GM10248 (cell line): ENCODE measurements at regions not wholly inside any gene's neighbourhood (a gene's known extent, or its start where the extent isn't known, plus 50 kb on each side); places are given as distances from the start of the nearest gene placed in this dataset.

Source experiments
- CTCF ChIA-PET: fragments of 300-600 bp; sonication (Branson Sonifier 250); formaldehyde crosslinking; extraction: SDS; loops from one replicate; lab custom pipeline; 2021; ENCODE audit warnings: antibody characterized with exemption; lab: Yijun Ruan, JAX
- POLR2A ChIA-PET: fragments of 350-650 bp; sonication (Branson Sonifier 250); formaldehyde crosslinking; extraction: SDS; loops from one replicate; lab custom pipeline; 2020; ENCODE audit warnings: antibody characterized with exemption; lab: Yijun Ruan, JAX
- DNase-seq: peaks from one replicate; pipeline ENCODE4 v3.0.0; 2012; ENCODE audit errors: extremely low spot score
- CTCF ChIP-seq: IDR thresholded peaks from 2 replicates; pipeline ENCODE4 v1.5.1; 2012; ENCODE audit warnings: mild to moderate bottlenecking, low read depth; ENCODE audit errors: extremely low read depth, missing control alignments, control extremely low read depth

GRCh38 chr22:48394787-48395186 lies 1432.9 kb downstream of the BRD1 start:
- POLR2A ChIA-PET, result no interaction called here
- CTCF ChIA-PET, result no interaction called here
- DNase-seq, result no peak
- TF ChIP-seq CTCF, result no peak

- CTCF ChIA-PET, result no interaction called here
These were observed 1433.8 kb downstream of the BRD1 start for GRCh38 chr22:48393885-48394284.

GRCh38 chr22:48393041-48393370 lies 1434.7 kb downstream of the BRD1 start:
- ChIA-PET POLR2A (no interaction called here), CTCF (no interaction called here)
- TF ChIP-seq CTCF, result no peak
- DNase-seq, result no peak

More at GRCh38 chr22:48393885-48394284, 1433.8 kb downstream of the BRD1 start:
- no peak for DNase-seq
- POLR2A ChIA-PET, result no interaction called here
- no peak for TF ChIP-seq CTCF

- CTCF ChIA-PET, result no interaction called here
- DNase-seq, result no peak
- POLR2A ChIA-PET, result no interaction called here
- TF ChIP-seq CTCF, result no peak
These were observed 1435.9 kb downstream of the BRD1 start for GRCh38 chr22:48391820-48392219.

GRCh38 chr22:48391171-48391711 lies 1436.4 kb downstream of the BRD1 start:
- no peak for TF ChIP-seq CTCF
- ChIA-PET CTCF (no interaction called here), POLR2A (no interaction called here)
- DNase-seq, result no peak

GRCh38 chr22:48389916-48390315 lies 1437.8 kb downstream of the BRD1 start:
- ChIA-PET POLR2A (no interaction called here), CTCF (no interaction called here)
- no peak for TF ChIP-seq CTCF
- DNase-seq, result no peak

GRCh38 chr22:48382197-48382596 lies 1445.5 kb downstream of the BRD1 start:
- no peak for TF ChIP-seq CTCF
- POLR2A ChIA-PET, result no interaction called here
- no peak for DNase-seq
- CTCF ChIA-PET, result no interaction called here
